Fibroblast of pulmonary artery (primary cell): ENCODE measurements at regions not wholly inside any gene's neighbourhood (a gene's known extent, or its start where the extent isn't known, plus 50 kb on each side); places are given as distances from the start of the nearest gene placed in this dataset.

ENCODE experiments used
- DNase-seq: peaks from one replicate; pipeline ENCODE4 v3.0.0-alpha.2; 2010; ENCODE audit warnings: low read depth
- H3K4me3 ChIP-seq: replicated peaks from 2 replicates; pipeline ENCODE4 v1.5.1; 2011; ENCODE audit warnings: low read depth, mild to moderate bottlenecking, control low read depth, low read length, moderate library complexity
- TF ChIP-seq, protein P1 (sequence below): IDR thresholded peaks from 2 replicates; pipeline ENCODE4 v1.5.1; 2011; ENCODE audit warnings: mild to moderate bottlenecking, control low read depth, low read length, inconsistent platforms; ENCODE audit errors: missing control alignments

DNA sequence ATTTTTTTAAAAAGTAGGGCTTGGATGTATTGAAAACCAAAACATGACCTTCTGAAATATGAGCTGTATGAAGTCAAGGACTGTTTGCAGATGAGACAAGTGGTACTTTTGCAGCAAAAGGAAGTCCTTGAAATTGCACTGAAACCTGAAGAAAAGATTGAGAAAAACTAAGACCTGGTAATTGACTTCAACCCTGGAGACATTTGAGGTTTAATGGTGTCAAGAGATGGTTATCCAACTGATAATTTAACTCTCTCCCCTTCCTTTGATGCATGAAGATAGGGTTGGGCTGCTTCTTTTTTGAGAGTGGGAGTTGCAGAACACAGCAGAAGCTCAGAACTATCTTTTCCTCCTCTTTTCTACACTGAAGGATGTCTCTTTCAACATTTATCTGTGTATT lies 180.9 kb upstream of the DTNBP1 start:
- no peak for DNase-seq

DNA sequence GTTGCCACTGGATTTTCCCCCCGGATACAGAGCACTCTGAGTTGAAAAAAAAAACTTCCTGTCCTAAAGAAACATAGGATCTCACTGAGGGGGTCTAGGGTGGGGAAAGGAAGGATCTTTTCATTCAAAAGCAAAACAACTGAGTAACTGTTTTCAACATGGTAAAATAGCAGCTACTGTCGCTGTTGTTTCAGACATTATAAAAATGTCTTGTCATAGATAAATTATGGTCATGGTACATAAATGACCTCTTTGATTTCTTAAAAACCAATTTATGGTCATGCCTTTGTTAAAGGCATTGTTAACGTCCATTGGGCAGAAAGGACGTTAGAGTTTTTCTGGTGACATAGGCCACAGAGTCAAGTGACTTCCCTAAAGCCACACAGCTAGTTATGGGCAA lies 180.4 kb upstream of the DTNBP1 start:
- no peak overlapping the region for H3K4me3 ChIP-seq
- TF ChIP-seq, protein P1, sequence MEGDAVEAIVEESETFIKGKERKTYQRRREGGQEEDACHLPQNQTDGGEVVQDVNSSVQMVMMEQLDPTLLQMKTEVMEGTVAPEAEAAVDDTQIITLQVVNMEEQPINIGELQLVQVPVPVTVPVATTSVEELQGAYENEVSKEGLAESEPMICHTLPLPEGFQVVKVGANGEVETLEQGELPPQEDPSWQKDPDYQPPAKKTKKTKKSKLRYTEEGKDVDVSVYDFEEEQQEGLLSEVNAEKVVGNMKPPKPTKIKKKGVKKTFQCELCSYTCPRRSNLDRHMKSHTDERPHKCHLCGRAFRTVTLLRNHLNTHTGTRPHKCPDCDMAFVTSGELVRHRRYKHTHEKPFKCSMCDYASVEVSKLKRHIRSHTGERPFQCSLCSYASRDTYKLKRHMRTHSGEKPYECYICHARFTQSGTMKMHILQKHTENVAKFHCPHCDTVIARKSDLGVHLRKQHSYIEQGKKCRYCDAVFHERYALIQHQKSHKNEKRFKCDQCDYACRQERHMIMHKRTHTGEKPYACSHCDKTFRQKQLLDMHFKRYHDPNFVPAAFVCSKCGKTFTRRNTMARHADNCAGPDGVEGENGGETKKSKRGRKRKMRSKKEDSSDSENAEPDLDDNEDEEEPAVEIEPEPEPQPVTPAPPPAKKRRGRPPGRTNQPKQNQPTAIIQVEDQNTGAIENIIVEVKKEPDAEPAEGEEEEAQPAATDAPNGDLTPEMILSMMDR, result no peak

More for the DNA sequence above, 180.9 kb upstream of the DTNBP1 start:
- TF ChIP-seq, protein P1, result no peak
- no peak overlapping the region for H3K4me3 ChIP-seq

DNA sequence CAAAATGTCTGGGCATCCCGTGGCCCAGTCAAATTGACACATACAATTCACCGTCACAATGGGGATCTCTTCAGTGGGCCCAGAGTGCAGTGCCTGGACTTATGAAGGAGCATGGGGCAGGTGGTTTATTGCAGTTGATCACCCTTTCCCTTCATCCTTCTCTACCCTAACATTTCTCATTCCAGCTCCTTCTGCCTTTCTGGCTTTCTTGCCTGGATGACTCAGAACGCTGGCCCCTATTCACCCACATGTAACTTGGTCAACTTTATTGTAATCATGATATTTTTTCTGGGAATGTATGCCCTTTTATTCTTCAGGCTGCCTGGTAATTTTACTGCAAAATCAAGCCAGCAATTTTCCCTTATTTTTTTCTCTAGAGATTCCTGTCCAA lies 179.9 kb upstream of the DTNBP1 start:
- TF ChIP-seq, protein P1, result no peak
- no peak overlapping the region for H3K4me3 ChIP-seq
- DNase-seq, result peak; percentile 9

More for the DNA sequence above, 180.4 kb upstream of the DTNBP1 start:
- DNase-seq, result no peak

DNA sequence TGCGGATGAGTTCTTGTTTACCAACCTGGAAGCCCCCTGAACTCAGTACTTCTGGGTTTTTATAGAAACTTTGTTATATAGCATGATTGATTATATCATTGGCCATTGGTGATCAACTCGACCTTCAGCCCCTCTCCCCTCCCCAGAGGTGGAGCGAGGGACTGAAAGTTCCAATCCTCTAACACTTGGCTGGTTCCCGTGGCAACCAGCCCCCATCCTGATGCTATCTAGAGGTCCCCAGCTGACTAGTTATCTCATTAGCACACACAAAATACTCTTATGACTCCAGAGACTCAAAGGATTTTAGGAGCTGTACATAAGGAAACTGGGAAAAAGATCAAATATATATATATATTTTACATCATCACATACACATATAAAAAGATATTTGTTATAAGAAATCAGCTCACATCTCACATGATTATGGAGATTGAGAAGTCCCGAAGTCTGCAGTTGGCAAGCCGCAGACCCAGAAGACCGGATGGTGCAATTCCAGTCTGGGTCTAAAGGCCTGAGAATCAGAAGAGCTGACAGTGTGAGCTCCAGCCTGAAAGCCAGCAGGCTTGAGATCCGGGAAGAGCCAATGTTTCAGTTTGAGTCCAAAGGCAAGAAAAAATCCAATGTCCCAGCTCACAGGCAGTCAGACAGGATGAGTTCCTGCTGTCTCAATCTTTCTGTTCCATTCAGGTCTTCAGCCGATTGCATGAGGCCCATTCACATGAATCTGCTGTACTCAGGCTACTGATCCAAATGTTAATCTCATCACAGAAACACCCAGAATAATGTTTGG lies 179.3 kb upstream of the DTNBP1 start:
- H3K4me3 ChIP-seq, result no peak overlapping the region
- DNase-seq, result no peak
- TF ChIP-seq, protein P1, result no peak

DNA sequence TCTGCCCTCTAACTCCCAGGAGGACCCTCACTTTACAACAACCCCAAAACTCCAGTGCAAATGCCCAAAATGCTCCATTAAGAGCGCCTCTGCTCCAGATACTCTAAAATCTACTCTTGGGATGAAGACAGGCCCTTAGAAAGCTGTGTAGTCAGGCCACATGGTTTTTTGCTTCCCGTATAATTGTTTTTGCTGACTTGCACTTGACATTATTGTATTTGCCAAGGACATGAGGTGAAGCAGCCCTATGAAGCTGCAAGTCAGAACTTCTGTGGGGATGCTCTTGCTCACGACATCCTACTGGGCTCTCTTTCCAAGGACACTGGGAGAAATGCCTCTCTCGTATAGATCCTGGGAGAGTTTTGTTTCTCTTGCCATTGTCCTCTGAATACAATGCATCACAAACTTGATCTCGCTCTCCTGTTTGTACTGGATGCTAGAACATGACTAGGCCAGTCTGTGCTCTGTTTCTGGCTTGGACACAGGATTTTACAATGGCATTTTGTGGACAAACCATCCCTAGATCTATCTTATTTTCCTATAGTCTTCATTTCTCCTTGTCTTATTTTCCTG lies 177.2 kb upstream of the DTNBP1 start:
- TF ChIP-seq, protein P1, result no peak
- no peak overlapping the region for H3K4me3 ChIP-seq
- no peak for DNase-seq

DNA sequence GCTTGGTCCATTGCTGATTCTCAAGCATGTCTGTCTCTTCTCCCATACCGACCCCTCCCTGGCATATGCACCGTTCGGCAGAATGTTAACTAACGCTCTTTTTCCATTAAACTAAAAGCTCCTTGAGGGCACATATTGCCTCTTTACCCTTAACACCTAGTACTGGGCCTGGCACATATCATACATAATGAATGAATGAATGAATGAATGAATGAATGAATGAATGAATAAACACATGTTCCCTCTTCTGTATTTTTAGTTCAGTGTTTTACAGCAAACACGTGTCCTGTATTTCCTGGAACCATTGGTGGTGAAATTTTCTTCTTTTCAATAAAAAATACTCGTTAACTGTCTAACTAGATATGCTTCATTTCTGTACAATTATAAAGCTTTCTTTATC lies 174.4 kb upstream of the DTNBP1 start:
- TF ChIP-seq, protein P1, result no peak
- no peak for DNase-seq

More for the DNA sequence above, 174.4 kb upstream of the DTNBP1 start:
- no peak overlapping the region for H3K4me3 ChIP-seq
